IPS-18a (cell line): ENCODE measurements at regions not wholly inside any gene's neighbourhood (a gene's known extent, or its start where the extent isn't known, plus 50 kb on each side); places are given as distances from the start of the nearest gene placed in this dataset.

Experiments used
- H3K27ac ChIP-seq: one replicate; pipeline ENCODE4 v1.5.1; 2013; ENCODE audit warnings: low read length
- H3K27me3 ChIP-seq: one replicate; pipeline ENCODE4 v1.6.1; 2013; ENCODE audit warnings: mild to moderate bottlenecking, low read length; ENCODE audit not compliant: control insufficient read depth, insufficient read depth
- H3K36me3 ChIP-seq: one replicate; pipeline ENCODE4 v1.6.1; 2013; ENCODE audit warnings: low read depth, low read length; ENCODE audit not compliant: control insufficient read depth
- H3K4me1 ChIP-seq: one replicate; pipeline ENCODE4 v1.6.1; 2013; ENCODE audit warnings: low read depth, low read length; ENCODE audit not compliant: control insufficient read depth
- H3K4me3 ChIP-seq: one replicate; pipeline ENCODE4 v1.5.1; 2013; ENCODE audit warnings: low read length
- H3K9ac ChIP-seq: one replicate; pipeline ENCODE4 v1.6.1; 2013; ENCODE audit warnings: mild to moderate bottlenecking, low read length, moderate library complexity
- H3K9me3 ChIP-seq: one replicate; pipeline ENCODE4 v1.6.1; 2013; ENCODE audit warnings: low read depth, low read length; ENCODE audit not compliant: control insufficient read depth

DNA sequence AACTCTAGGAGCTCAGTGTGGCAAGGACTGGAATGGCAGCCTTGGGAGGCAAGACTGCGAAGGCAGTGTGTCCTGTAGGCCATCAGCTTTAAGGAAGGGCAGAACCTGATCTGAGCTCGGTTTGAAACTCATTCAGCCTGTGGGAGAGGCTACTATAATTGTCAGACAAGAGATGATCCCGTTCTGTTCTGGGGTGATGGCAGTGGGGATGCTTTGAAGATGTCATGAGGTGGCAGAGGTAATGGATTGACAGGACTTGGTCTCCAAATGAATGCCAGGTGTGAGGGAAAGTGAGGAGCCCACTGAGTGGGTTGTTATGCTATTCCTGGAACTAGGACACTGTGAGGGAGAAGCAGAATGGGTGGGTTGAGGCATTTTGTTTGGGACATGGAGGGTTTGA, 144.9 kb downstream of the PJA1 start:
- no peak overlapping the region for H3K27ac ChIP-seq
- no peaks in the 10 kb centered on the region for H3K27me3 ChIP-seq
- H3K36me3 ChIP-seq: no peaks in the 10 kb centered on the region
- H3K9ac ChIP-seq: no peak overlapping the region
- peaks cover 14% of the 10 kb centered on the region for H3K4me1 ChIP-seq
- no peaks in the 10 kb centered on the region for H3K9me3 ChIP-seq
- H3K4me3 ChIP-seq: no peak overlapping the region

DNA sequence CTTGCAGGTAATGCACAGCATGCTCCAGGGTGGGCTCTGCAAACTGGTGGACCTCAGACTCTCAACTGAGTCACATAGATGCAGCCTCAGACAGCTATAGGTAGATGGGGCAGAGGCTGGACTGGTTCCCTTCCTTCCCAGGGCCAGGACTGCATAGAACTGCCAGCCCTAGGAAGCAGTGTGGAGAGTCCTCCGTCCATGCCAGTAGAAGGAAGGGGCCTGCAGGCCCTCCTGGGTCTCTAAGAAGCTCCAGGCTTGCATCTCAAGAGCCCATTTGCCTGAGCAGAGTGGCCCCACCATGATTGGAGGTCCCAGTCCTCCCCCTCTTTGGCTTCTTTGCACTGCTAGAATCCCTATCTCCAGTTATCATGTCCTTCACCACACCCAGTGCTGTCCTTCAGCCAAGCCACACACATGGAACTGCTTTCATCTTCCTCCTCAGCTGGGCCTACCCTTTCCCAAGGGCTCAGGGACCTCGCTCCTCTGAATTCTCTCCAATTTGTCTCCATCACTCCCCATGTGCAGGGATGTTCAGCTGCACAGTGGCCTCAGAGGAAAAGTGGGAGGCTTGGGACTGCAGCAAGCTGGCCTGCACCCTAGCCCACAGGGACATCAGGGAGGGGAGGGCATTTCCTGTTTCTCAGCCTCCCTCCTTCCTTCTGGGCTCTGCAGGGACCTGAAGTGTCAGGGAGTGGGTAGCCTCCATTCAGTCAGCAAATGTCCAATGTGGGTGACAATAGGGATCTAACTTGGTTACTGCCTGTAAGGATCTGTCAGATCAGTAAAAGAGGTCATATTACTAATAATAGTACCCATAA, 146.0 kb downstream of the PJA1 start:
- Histone ChIP-seq H3K9ac (no peak overlapping the region), H3K4me1 (peaks cover 14% of the 10 kb centered on the region), H3K27me3 (no peaks in the 10 kb centered on the region), H3K4me3 (no peak overlapping the region), H3K27ac (no peak overlapping the region), H3K9me3 (no peaks in the 10 kb centered on the region), H3K36me3 (no peaks in the 10 kb centered on the region)

DNA sequence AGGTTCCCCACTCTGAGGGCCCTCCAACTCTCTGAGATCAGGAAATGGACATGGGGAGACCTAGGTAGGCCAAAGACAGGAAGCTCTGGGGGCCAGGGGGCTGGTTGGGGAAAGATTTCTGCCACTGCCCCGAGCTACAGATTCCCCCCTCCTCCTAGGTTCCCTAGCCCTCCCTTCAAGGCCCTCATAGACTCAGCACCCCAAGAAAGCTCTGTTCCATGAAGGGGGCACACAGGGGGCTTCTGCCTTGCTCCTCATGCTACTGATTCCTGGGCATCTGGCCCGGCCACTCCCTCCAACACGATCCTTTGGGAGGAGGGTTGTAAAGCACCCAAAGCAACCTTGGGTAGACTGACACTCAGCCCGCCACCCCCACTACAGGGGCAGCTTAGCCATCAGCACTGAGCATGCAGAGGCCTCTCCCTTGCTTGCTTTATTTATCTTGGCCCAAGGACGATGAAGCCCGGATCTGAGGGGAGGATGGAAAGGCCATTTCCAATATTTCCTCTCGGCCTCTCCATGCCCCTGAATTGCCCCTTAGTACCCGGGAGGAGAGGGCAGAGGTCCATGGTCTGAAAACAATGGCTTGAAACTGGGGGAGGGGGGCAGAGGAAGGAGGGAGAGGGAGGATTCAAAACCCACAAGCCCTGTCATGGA, 146.7 kb downstream of the PJA1 start:
- Histone ChIP-seq H3K27ac (no peak overlapping the region), H3K9me3 (no peaks in the 10 kb centered on the region), H3K4me3 (no peak overlapping the region), H3K9ac (no peak overlapping the region), H3K4me1 (peaks cover 14% of the 10 kb centered on the region), H3K27me3 (no peaks in the 10 kb centered on the region), H3K36me3 (no peaks in the 10 kb centered on the region)

DNA sequence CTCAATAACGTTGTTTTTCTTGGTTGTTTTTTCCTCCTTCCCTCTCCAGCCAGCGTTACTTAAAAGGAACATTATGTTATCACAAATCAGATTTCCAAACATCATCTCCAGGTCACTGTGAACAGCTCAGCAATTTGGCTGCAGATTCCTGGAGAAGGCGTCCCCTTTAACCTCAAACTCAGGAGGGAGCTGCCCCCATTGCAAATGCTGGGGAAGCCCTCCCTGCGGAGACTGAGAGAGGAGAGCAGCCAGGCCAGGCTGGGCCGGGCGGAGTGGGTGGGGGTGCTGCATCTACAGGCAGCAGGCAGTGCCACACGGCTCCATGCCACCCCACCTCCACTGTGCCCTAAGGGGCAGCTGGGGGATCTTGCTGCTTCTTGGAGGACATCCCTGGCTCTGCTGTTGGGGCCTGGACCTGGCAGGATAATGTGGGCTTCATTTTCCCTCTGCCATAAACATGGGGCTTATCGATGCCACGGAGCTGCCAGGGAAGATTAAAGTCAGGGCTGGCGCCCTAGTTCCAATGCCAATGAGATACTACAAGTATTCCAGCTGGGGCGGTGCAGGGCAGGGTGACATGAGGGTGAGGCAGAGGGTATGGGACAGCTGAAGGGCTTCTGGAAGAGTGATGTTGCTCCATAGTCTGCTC, 148.8 kb downstream of the PJA1 start:
- no peaks in the 10 kb centered on the region for H3K9me3 ChIP-seq
- H3K27ac ChIP-seq: no peak overlapping the region
- no peaks in the 10 kb centered on the region for H3K36me3 ChIP-seq
- H3K4me3 ChIP-seq: no peak overlapping the region
- peaks cover 11% of the 10 kb centered on the region for H3K4me1 ChIP-seq
- no peak overlapping the region for H3K9ac ChIP-seq
- no peaks in the 10 kb centered on the region for H3K27me3 ChIP-seq

DNA sequence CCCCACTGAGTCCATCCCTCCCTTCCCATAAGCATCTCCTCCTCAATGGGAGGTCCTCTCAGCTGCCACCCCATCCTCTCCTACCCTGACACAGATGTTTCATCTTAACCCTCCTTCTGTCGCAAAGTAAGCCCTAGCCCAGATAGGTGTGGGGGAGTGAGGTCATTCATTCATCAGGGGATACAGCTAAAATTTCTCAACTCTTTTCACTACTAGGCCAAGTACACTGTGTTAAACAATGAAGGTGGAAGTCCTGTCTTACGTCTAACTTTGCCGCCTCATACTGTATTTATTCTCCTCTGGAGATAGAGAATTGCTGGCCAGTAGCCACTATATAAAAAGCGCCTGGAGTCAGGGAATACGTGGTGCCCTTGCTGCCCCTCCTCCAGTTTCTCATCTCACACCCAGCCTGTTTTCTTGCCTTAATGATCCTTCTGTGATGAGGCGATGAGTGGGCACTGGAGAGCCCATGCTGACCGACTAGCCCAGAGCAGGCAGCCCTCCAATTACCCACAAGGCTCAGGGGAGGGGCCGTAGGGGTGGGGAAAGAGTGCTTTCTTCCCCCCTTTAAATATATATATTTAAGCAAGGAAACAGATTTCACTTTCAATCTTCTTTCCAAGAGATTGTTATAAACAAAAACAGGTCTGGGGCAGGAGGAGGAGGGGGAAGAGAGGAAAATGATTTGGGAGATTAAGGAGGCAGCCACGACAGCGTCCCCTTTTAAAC, 149.5 kb downstream of the PJA1 start:
- H3K36me3 ChIP-seq: no peaks in the 10 kb centered on the region
- H3K9ac ChIP-seq: no peak overlapping the region
- no peak overlapping the region for H3K4me3 ChIP-seq
- H3K9me3 ChIP-seq: no peaks in the 10 kb centered on the region
- peaks cover 5% of the 10 kb centered on the region for H3K4me1 ChIP-seq
- no peak overlapping the region for H3K27ac ChIP-seq
- H3K27me3 ChIP-seq: no peaks in the 10 kb centered on the region

DNA sequence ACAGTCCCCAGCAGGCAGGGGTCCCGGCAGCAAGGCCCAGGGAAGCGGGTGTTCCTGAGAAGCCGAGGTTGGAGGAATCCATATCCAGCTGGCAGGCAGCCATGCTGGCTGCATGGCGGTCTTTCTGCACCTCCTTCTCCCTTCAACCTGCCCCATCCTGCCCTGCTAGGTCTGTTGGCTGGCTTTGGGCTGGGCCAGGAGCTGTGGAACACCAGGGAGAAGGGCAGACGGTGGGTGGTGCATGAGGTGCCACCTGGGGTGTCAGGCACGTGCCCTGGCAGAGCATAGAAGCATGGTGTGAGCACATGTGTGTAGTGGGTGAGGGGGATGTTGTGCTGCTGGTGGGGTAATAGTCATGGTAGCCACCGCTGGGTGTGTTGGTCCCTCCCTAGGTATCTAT, 150.1 kb downstream of the PJA1 start:
- Histone ChIP-seq H3K4me3 (no peak overlapping the region), H3K36me3 (no peaks in the 10 kb centered on the region), H3K27ac (no peak overlapping the region), H3K4me1 (peaks cover 3% of the 10 kb centered on the region), H3K9me3 (no peaks in the 10 kb centered on the region), H3K9ac (no peak overlapping the region), H3K27me3 (no peaks in the 10 kb centered on the region)

DNA sequence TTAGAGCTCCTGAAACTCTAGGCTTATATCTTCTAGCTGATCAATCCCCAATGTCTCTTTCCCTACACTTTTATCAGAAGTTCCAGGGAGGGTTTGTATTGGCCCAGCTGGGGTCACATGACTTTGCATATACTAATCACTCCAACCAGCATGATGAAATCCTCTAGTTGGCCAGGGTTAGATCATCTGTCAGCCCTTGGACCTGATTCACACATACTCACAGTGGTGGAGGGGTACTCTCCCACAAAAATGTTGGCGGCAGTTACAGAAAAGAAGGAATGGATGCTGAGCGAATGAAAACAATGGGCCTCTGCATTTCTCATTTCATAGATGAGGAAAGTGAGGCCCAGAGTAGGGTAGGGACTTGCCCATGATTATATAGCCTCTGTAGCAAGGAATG, 151.1 kb downstream of the PJA1 start:
- H3K27me3 ChIP-seq: no peaks in the 10 kb centered on the region
- no peak overlapping the region for H3K9ac ChIP-seq
- H3K4me1 ChIP-seq: peaks cover 3% of the 10 kb centered on the region
- no peaks in the 10 kb centered on the region for H3K9me3 ChIP-seq
- H3K4me3 ChIP-seq: no peak overlapping the region
- H3K27ac ChIP-seq: no peak overlapping the region
- no peaks in the 10 kb centered on the region for H3K36me3 ChIP-seq

DNA sequence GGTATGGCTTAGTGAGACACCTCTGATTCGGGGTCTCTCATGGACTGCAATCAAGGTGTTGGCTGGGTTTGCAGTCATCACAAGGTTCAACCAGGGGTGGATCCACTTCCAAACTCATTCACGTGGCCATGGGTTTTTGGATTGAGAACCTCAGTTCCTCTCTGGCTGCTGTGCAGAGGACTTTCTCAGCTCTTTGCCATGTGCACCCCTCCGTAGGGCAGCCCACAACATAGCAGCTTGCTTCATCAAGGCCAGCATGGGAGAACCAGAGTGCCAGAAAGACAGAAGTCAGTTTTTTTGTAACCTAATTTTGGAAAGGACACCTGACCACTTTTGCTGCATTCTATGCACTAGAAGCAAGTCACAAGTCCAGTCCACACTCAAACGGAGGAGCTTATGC, 154.9 kb downstream of the PJA1 start:
- Histone ChIP-seq H3K27ac (no peak overlapping the region), H3K9ac (no peak overlapping the region), H3K4me1 (no peaks in the 10 kb centered on the region), H3K4me3 (no peak overlapping the region), H3K36me3 (no peaks in the 10 kb centered on the region), H3K9me3 (no peaks in the 10 kb centered on the region), H3K27me3 (no peaks in the 10 kb centered on the region)

DNA sequence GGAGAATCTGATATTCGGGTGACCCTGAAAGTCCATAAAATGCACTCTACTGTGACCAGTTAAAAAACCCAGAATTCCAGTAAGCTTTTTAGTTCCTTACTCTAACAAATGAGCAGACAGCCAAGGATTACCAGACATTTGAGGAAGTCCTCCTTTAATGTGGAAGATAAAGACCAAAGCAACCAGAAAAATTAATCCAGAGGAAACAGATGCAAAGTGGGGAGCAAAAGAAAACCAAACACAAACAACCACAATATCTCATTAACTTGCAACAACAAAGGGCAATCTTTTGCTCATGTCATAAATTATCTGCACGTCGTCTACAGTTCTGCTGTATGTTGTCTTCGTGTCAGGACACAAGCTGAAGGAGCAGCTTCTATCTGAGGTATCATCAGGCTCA, 164.4 kb downstream of the PJA1 start:
- Histone ChIP-seq H3K9ac (no peak overlapping the region), H3K4me1 (no peaks in the 10 kb centered on the region), H3K27me3 (no peaks in the 10 kb centered on the region), H3K4me3 (no peak overlapping the region), H3K27ac (no peak overlapping the region), H3K36me3 (no peaks in the 10 kb centered on the region), H3K9me3 (no peaks in the 10 kb centered on the region)

DNA sequence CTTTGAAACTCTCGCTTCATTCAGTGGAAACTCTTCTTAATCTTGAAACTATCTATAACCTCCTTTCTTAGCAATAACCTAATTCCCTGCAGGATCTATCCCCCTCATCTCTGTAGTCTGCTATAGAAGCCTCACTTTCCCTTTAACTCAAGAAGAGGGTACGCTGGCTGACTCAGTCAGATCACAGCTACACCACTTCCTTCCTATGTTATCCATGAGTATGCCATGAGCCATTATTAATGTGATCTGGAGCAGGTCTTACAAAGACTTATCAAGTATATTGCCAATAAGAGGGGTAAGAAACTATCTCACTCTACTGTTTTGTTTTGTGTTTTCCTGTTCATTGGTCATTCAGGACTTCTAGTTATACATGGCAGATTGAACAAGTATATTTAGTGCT, 165.3 kb downstream of the PJA1 start:
- H3K36me3 ChIP-seq: no peaks in the 10 kb centered on the region
- H3K4me1 ChIP-seq: no peaks in the 10 kb centered on the region
- H3K9ac ChIP-seq: no peak overlapping the region
- no peaks in the 10 kb centered on the region for H3K27me3 ChIP-seq
- no peaks in the 10 kb centered on the region for H3K9me3 ChIP-seq
- no peak overlapping the region for H3K27ac ChIP-seq
- no peak overlapping the region for H3K4me3 ChIP-seq

- Histone ChIP-seq H3K27ac (no peak overlapping the region), H3K27me3 (no peaks in the 10 kb centered on the region), H3K4me1 (no peaks in the 10 kb centered on the region), H3K4me3 (no peak overlapping the region), H3K9me3 (no peaks in the 10 kb centered on the region), H3K9ac (no peak overlapping the region), H3K36me3 (no peaks in the 10 kb centered on the region)
Measured at GRCh38 chrX:68999356-68999755, 165.9 kb downstream of the PJA1 start.
